ENCODE measurements at regions not wholly inside any gene's neighbourhood (a gene's known extent, or its start where the extent isn't known, plus 50 kb on each side); places are given as distances from the start of the nearest gene placed in this dataset.
"Not testable (repeated sequence)": the region's sequence is repeated elsewhere in the genome, so short reads cannot be mapped to it uniquely, and the experiment has no call there.

DNA sequence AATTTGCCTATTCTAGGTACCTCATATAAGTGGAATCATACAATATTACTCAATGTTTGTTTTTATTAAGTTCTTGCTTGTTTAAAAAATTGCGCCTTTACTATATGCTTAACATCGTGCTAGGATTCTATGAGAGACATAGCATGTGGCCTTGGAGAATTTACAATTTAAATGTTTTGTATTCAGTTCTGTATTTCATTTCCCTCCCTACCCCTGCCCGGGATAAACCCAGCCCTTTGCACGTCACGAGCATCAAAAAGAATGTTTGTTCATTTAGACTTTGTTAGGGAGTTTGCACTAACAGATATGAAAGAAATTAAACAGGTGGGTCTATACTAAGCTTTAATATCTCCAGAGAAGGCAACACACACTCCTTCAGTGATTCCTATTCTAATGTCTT lies 75.7 kb downstream of the C18orf54 start:
- no peak for DNase-seq

DNA sequence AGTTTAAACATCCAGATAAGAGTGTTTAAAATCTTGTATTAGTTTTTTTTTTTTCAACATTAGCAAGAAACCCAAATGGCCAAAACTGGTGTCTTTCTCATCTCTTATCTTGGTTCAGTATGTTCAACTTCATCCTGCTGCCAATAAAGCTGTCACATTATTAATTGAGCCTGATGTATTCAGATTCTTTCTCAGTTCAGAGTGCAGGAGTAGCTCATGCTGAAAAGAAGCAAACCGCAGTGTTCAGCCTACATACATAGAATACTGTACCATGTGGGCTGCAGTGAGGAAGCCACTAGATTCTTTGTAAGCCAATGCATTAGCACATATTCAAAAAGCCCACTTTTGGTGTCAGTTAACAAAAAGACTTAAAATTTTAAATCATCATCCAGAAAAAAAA lies 76.2 kb downstream of the C18orf54 start:
- no peak for DNase-seq

DNA sequence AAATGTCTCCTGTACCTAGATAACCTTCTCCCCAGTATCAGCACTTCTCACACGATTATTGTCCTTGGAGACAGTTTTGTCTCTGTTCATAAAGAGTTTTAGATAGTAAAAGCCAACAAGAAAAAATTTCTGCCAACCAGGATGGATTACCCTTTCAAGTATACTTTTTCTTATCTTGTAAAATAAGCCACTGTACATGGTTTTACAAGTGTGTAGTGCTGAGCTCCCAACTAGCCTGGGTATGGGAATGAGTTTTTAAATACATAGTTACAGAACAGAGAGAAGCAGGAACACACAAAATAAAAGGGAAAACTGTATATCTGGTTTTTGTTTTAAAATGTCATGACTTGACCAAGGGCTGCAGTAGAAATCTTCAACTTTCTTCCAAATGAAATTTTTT lies 76.7 kb downstream of the C18orf54 start:
- no peak for DNase-seq

DNA sequence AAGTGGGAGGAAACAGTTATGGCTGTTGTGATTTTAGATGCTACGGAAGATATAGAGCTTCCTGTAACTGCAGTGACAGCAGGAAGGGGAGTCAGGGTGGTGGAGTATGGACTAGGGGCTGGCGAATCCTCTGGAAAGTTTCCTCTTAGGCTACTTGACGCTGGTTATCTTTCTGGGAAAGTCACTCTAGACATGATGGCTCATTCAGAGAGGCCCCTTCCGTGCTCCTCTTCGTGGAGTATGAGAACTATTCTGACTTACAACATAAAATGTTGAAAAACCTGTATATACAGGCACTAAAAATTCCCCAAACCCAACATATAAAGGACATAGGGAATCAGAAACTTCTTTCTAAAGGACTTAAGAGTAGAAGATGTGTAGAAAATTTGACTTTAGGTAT lies 78.8 kb downstream of the C18orf54 start:
- no peak for DNase-seq

DNA sequence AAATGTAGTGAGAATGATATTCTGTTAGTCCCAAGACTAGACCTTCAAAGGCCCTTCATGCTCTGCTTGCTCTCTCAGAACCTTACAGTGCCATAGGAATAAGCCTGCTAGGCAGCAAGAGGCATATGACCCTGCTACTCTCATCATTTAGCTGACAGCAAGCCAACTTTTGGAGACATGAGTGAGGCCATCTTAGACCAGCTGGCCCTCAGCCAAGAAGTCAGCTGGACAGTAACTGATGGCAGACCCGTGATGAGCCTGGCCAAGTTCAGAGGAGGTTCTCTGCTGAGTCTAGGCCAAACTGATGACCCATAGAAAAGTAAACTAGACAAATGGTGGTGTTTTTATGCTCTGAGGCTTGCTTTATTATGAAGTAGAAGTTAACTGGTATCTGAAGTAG lies 82.6 kb downstream of the C18orf54 start:
- no peak for DNase-seq

DNA sequence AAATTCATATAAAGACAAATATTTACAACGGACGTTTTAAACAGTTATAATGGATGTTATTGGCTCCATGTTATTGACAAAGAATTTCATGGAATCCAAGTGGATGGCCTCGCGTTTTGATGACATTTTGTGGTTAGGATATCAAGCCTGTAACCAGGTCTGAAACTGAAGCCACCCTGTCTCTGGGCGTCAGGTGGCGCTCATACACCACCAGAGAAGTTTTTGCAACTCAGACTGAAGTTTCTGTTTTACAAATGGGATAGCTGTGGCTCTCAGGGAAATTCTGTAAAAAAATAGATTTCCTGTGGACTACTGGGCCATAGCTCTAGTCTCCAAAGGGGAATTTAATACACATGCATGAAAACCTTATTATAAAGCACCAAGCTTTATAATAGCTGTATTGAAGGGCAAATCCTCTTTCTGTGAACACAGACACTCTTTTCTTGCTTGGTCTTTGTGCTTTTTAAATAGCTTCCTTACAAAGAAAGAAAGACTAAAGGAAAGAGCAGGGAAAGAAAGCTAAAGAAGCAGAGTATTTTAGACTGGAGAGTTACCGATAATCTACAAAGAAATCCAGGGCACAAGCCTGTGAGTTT lies 86.7 kb downstream of the C18orf54 start:
- DNase-seq: peak; percentile 30

DNA sequence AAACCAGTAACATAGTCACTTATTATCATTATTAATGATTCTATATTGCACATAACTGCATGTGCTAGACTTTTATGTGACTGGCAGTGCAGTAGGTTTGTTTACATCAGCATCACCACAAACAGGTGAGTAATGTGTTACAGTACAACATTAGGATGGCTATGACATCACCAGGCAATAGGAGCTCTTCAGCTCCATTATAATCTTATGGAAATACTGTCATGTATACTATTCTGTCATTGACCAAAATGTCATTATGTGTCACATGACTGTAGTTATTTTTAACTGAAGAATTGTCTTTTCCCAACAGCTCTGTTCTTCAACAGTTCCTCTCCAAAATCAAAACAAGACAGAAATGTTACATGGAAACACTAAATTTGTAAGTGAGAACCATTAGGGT lies 96.3 kb downstream of the C18orf54 start:
- DNase-seq: no peak

DNA sequence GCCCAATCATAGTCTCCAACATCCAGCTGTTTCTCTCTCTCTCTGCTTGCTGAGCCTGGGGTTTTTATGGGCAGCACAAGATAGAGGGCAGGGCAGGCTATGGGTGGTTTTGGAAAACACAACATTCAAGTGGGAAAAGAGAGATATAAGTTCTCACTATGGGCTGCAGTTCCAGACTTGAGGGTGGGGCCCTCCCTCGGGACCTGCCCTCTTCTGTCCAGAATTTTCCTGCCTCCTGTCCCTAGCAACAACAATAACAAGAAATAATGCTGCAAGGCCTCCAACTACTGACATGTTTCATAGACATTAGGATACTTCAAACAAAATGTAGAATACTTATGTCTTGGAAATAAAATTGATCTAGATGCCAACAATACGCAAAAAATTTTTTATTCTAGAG lies 107.8 kb downstream of the C18orf54 start:
- DNase-seq: no peak

DNA sequence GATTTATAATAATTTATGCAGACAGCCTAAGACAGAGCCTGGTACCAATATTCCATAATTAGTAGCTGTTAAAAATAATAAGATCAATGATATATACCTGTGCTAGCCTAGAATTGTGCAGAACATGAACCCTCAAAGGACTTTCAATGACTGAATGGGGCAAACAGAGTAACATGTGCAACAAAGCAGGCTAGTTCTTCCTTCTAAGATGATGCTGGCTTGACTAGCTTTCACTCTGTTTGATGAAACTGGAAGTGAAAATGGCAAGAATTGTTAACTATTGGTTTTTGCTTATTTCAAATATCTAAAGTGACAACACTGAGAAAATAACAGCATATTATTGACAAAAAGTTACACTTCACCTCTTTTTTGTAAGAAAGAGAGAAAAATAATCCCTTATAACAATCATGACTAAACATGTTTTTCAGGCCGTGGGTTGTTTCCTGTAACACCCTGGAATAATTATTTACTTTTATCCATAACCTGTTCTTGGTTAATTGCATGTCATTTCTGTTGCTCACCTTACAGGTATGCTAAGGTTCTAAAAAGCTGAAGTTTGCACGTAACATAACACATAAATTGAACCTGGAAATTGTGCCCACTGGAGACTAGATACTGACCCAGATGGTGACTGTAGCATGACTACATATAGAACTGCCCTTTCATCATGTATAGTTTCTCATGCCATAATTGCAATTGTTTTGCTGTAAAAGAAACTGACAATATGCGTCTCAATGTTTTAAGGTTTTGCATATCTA lies 108.7 kb downstream of the C18orf54 start:
- DNase-seq: no peak

DNA sequence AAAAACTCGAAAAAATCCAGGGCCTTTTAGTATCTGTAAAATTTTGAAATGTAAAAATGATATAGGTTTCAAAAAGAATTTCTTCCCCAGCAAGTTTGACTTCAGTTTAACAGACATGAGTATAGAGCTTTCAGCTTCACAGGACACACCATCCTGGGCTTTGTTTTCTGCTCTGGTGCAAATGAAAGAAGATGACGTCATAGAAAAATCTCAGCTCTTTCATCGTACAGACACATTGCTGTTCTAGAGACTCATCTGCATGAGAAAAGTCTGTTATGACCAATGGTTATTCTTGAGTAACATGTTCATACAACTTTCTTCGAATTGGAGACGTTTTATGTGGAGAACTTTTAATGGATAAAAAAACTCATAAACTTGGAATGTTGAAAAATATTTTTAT lies 111.7 kb upstream of the DYNAP start:
- no peak for DNase-seq

DNA sequence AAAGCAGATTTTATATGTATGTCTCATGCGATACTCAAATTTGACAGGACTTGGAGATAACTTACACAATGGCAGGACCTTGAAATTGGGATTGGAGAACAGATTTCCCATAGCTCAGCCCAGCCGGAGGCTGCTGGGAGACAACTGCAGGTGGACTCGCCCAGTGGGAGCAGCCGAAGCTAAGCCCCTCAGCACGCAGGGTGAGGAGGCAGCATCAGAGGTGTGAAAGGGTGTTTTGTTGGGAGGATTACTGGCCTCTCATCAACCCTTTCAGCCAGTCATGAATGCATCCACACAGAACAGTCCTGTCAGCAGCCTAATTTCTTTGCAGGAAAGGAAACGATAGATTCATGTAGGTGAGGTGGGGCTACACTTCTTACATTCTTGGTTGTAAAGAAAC lies 110.4 kb upstream of the DYNAP start:
- no peak for DNase-seq

DNA sequence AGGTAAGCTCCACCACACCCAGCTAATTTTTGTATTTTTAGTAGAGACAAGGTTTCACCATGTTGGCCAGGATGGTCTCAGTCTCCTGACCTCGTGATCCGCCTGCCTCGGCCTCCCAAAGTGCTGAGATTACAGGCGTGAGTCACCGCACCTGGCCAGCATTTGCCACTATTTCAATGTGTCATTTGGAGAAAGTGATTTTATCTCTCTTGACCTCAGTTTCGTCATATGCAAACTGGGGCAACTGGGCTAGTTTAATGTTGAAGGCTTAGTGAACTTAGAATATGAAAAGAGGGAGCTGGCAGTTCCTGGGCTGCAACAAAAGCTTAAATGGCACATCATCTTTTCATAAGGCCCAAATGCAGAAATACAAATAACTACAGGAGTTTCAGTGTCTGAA lies 88.6 kb upstream of the DYNAP start:
- not testable (repeated sequence) for DNase-seq

DNA sequence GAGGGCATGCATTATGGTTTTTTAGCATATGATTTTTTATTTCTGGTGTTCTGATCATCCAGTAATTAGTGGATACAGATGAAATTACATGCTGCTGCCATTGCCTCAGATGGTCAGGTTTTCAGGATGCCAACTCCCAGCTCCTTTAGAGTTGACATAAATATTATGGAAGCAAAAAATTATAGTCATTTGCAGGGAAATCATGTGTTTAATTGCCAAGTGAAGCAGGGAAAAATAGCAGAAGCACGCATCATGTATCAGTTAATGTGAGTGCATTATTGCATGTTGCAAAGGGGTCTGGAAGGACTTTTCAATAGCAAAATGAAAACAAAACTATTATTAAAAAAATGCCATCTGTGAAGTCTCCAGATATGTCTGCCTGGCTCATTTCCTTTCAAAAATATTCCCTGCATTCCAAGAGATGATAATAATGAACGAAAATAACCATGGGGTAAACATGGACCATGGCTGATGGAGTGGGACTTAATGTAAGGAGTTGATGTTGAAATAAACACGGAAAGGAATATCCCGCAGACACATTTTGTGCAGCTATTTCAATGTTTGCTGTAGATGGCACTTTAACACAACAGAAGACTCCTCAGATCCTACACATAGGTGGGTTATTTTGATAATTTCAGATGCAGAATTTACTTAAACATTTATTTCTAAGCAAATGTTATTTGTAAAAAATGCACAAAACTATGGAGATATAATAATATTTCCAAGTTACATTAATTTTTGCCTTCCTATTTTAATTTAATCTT lies 87.7 kb upstream of the DYNAP start:
- no peak for DNase-seq

DNA sequence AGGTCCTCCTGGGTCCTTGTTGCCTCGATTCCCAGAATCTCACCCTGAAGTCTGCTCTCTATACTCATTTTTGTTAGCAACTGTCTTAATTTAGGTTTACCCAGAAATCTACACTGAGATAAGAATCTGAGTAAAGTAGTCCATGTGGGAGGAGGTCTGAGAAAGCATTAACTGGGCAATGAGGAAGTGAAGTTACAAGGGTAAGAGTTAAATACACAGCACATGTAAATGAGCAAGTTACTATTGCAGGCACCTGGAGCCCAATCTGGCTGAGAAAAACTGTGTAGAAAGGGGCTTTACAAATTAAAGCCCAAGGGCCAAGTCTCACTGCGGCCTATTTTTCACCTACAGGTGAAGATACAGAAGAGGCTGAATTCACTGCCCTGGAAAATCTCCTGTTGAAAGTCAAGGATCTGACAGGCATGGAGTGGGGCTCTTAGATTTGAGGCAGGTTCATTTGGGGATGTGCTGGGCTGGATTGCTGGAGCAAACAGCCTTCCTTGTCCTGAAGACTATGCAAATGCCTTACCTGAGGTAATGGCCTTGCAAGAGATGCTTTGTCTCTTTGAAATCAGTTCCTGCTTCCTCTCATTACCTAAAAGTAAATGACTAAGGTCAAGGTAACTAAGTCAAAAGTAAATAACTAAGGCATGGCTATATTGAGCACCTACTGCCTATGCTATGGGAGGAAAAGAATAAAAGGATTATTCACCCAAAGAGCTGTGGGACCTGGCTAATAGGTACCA lies 84.4 kb upstream of the DYNAP start:
- no peak for DNase-seq

DNA sequence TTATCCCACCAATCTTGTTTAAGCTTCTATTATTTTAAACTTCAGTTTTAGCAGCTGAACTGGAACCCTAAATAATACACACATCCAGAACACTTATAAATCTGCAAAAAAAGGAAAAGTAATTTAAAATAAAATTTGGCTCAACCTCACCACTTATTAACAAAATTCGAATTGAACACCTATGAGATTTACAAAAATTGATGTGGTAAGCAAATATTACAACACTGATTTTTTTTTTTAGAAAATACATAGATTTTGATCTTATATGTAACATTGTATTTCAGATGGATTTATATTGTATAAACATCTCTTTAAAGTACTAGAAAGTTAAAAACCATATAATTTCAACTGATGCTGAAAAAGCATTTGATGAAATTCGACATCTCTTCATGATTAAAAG lies 81.3 kb upstream of the DYNAP start:
- DNase-seq: no peak

DNA sequence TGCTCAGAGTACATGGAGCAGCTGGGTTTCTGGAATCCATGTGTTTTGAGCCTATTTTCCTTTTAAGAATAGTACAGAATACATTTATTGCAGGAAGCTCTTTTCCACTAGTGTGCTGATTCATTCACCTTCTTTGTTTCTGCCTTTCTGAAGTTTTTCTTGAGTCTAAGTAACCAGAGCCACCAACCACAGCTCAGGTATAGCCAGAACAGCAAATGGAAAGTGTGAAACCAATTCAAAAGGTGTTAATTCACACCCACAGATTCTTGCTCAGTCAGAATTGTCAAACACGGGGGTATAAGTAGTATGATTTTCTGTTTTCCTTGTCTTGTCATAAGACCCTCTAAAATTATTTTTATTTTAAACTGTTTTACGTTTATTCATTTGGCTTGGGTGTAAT lies 75.9 kb upstream of the DYNAP start:
- DNase-seq: no peak

DNA sequence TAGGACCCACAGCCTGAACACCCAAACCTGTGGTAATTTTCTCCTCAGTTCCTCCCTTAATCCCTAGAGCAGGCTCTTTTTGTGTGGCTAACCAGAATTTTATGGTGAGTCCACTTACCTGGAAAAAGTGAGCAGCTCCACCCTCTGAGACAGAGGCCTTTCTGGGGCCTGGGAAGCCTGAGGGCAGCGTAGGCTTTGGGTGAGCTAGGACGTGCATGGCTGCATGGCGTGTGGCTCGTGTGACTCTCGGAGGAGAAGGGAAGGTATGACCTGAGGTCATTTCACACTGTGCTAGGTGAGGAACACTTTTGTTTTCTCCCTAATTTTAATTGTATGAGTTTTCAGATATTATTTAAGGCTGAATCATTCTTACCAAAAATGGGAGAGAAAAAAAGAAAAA lies 73.5 kb upstream of the DYNAP start:
- DNase-seq: no peak

DNA sequence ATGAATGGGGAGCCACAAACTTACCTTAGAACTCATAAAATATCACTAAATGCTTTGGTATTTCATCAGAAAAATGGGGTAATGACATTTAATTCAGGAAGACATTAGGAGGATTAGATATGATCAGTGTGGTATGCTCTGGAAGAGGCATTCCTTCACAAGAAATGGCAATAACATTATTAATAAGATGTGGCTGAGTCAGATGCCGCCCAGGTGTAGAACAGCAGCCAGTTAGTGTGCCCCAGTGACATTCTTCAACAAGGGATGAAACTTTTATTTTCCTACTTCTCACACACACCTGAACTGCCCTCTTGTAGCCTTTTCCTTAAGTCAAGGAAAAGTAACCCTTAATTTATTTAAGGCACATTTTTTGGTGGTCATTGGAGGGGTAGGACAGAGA lies 69.2 kb upstream of the DYNAP start:
- no peak for DNase-seq

DNA sequence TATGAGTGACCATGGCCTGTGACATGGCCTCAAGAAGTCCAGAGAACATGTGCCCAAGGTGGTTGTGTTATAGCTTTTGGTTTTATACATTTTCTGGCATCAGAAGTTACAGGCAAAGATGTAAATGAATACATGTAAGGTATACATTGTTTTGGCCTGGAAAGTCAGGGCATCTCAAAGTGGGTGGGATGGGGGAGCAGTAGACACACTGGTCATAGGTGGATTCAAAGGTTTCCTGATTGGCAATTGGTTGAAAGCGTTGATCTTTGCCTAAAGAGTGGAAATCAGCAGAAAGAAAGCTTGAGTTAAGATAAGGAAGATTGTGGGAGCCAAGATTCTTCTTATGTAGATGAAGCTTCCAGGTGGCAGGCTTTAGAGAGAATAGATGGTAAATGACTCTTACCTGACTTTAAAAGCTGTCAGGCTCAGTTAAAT lies 62.1 kb upstream of the DYNAP start:
- no peak for DNase-seq

DNA sequence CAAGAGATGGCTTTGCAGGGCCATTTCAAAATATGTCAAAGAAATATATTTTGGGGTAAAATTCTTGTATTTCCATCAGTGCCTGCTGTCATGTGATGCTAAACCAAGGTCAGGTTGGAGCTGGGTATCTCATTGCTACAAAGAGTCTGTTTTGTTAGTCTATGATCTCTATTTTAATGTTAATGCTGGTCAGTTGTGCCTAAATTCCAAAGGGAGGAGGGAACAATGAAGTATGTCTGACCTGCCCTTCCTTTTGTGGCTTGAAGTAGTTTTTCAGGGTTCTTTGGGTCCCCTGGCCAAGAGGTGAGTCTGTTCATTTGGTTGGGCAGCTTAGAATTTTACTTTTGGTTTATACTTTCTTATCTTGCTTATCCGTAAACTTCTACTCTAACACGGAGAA lies 61.6 kb upstream of the DYNAP start:
- no peak for DNase-seq

DNA sequence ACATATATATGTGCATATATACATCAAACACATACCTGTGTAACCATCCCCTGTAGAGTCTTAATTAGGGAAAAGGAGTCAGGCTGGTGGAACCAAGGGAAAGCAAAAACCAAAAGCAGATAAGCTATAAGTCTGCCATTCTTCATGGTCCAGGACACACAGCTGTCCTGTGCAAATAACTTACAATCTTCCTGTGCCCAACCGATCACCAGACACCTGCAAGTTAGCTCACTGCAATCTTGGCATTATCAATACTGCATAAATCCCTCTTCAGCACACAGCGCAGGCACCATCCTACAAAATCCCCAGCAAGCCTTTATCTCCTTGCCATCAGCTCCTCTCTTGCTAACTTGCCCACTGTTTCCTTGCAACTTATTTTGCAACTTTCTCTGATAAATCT lies 60.8 kb upstream of the DYNAP start:
- DNase-seq: no peak

DNA sequence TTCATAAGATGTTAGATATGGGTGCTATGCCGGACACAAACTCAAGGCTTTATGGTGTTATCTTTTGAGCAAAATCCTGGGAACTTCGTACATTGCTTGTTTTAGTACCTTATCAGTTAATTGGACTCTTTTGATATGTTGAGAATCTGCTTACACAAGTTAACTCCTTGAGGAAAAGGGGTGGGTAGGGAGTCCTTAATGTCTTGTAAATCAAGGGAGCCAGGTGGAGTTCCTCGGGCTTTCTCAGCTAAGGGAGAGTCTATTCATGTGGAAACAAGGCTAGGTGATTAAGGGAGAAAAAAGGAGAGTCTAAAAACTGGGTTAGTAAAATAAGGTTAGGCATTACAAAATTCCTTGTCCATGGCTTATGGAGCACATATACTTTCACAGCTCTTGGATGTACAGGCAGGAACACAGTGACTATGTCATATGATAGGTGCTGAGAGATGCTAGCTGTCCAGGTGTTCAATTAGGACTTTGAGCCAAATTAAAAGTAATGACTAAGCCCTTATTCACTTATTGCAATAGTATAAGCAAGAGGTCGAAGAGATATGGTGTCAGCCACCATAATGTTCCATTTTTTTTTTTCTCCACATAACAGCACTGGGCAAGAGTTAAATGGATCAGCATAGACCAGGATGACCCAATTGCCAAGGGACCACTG lies 59.5 kb upstream of the DYNAP start:
- no peak for DNase-seq

DNA sequence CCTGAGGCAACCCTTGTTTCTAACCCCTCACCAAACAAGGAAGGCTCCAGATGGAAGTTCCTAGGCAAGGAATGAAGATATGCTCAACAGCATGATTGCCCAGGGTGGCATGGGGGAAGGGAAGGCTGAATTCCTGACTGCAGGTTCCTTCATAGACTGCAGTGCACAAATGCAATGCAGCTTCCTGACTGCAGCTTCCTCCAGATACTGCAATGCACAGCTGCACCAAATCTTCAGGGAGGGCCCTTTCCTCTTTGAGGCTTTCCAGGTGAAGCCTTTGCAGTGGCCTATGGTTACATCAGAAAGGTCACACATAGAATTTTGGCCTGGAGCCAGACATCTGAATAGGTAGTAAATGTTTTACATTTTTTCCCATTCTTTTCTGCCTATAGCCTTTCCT lies 58.8 kb upstream of the DYNAP start:
- DNase-seq: no peak

All from NCI-H146 (cell line).